Right lobe of liver (tissue), 4 donors: ENCODE measurements at regions not wholly inside any gene's neighbourhood (a gene's known extent, or its start where the extent isn't known, plus 50 kb on each side); places are given as distances from the start of the nearest gene placed in this dataset.

Source experiments
- POLR2A ChIP-seq: fragments of 450-650 bp; IDR thresholded peaks from one replicate; pipeline ENCODE4 v1.6.1; 2017; ENCODE audit warnings: antibody characterized with exemption, mild to moderate bottlenecking
- TF ChIP-seq, protein P1 (sequence below), 4 donors: fragments of 200-600 bp in 3 of 4; fragments of 450-650 bp in 1 of 4; IDR thresholded peaks; one replicate each; pipeline versions ENCODE4 v1.5.1 to v1.8.0; 2016 to 2022; ENCODE audit warnings: antibody characterized with exemption in 4 of 4, mild to moderate bottlenecking in 2 of 4
- donor health status: DM: no; HTN: no; CAD: no.
- donor health status: DM: no; HTN: no; CAD: no.
- donor health status: DM: no; HTN: yes; CAD: no.

GRCh38 chr6:120759570-120759969, 574.7 kb downstream of the TBC1D32 start:
- TF ChIP-seq, protein P1, sequence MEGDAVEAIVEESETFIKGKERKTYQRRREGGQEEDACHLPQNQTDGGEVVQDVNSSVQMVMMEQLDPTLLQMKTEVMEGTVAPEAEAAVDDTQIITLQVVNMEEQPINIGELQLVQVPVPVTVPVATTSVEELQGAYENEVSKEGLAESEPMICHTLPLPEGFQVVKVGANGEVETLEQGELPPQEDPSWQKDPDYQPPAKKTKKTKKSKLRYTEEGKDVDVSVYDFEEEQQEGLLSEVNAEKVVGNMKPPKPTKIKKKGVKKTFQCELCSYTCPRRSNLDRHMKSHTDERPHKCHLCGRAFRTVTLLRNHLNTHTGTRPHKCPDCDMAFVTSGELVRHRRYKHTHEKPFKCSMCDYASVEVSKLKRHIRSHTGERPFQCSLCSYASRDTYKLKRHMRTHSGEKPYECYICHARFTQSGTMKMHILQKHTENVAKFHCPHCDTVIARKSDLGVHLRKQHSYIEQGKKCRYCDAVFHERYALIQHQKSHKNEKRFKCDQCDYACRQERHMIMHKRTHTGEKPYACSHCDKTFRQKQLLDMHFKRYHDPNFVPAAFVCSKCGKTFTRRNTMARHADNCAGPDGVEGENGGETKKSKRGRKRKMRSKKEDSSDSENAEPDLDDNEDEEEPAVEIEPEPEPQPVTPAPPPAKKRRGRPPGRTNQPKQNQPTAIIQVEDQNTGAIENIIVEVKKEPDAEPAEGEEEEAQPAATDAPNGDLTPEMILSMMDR (IDR thresholded peaks at IDR 0.05) = no peak
- TF ChIP-seq POLR2A = no peak
